Right lobe of liver (tissue), 6 donors: ENCODE measurements at regions not wholly inside any gene's neighbourhood (a gene's known extent, or its start where the extent isn't known, plus 50 kb on each side); places are given as distances from the start of the nearest gene placed in this dataset.

Experiments used
- ATAC-seq, 4 donors: fragments of 200-7000 bp; cut with Tn5 transposase; one replicate each; pipeline ENCODE4 v1.9.1; 2020; ENCODE audit warnings: mild to moderate bottlenecking in 4 of 4, moderate library complexity in 4 of 4
- DNase-seq, 3 donors: peaks; one replicate each; pipeline ENCODE4 v3.0.0-alpha.2; 2020
- H3K27ac ChIP-seq, 3 donors: fragments of 200-600 bp; one replicate each; pipeline ENCODE4 v1.8.0; 2022
- H3K27me3 ChIP-seq, 2 donors: fragments of 200-600 bp; one replicate each; pipeline ENCODE4 v1.8.0; 2022
- H3K36me3 ChIP-seq, 4 donors: fragments of 200-600 bp; sonication (generic) in 1 of 4; one replicate each; pipeline versions ENCODE4 v1.5.1 to v1.8.0; 2017 to 2022; ENCODE audit warnings: control low read depth in 1 of 4
- H3K4me1 ChIP-seq, 4 donors: fragments of 200-600 bp; sonication (generic) in 1 of 4; one replicate each; pipeline versions ENCODE4 v1.5.1 to v1.8.0; 2017 to 2022; ENCODE audit warnings: control low read depth in 1 of 4
- H3K4me3 ChIP-seq, 3 donors: fragments of 200-600 bp; one replicate each; pipeline ENCODE4 v1.8.0; 2022
- H3K9me3 ChIP-seq, 4 donors: fragments of 200-600 bp; sonication (generic) in 1 of 4; one replicate each; pipeline versions ENCODE4 v1.5.1 to v1.8.0; 2017 to 2022; ENCODE audit warnings: control low read depth in 1 of 4
- CTCF ChIP-seq, 4 donors: fragments of 200-600 bp in 3 of 4; fragments of 450-650 bp in 1 of 4; IDR thresholded peaks; one replicate each; pipeline versions ENCODE4 v1.5.1 to v1.8.0; 2016 to 2022; ENCODE audit warnings: antibody characterized with exemption in 4 of 4, mild to moderate bottlenecking in 2 of 4
- POLR2A ChIP-seq: fragments of 450-650 bp; IDR thresholded peaks from one replicate; pipeline ENCODE4 v1.6.1; 2017; ENCODE audit warnings: antibody characterized with exemption, mild to moderate bottlenecking
- WGBS: methylation state at CpG from one replicate; pipeline ENCODE4 v1.1.6; 2018; ENCODE audit warnings: low coverage, low lambda C conversion rate; ENCODE audit not compliant: insufficient coverage; ENCODE audit errors: missing lambda C conversion rate; 5-methylcytosine and 5-hydroxymethylcytosine counted together
- intact Hi-C, 2 donors: fragments of 100-400 bp; cut with DNase I; formaldehyde crosslinking; loops; one replicate each; pipeline versions ENCODE4 v1.11.2 to v1.14.1; 2022
- donor health status: DM: no; HTN: yes; CAD: no.
- donor health status: DM: no; HTN: no; CAD: no.
- donor health status: DM: no; HTN: no; CAD: no.
- donor health status: DM: no; HTN: yes; CAD: no.
- donor health status: DM: no; HTN: yes; CAD: no.

- H3K4me3 ChIP-seq, result no peak overlapping the region
- no peaks in the 10 kb centered on the region for H3K36me3 ChIP-seq
- TF ChIP-seq CTCF (IDR thresholded peaks at IDR 0.05), result no peak
- no peak for TF ChIP-seq POLR2A
- intact Hi-C loops, result no loop called here
- no peaks in the 10 kb centered on the region for H3K4me1 ChIP-seq
- H3K27ac ChIP-seq, result no peak overlapping the region
- ATAC-seq (no peak), DNase-seq (no peak)
- no peaks in the 10 kb centered on the region for H3K27me3 ChIP-seq
- 78% methylated on average over 2 of the region's 2 CpGs for WGBS
- no peaks in the 10 kb centered on the region for H3K9me3 ChIP-seq
These were observed 315.9 kb downstream of the GPD2 start for GRCh38 chr2:156752042-156752441.

GRCh38 chr2:156753766-156754165, 317.6 kb downstream of the GPD2 start:
- H3K4me1 ChIP-seq, result no peaks in the 10 kb centered on the region
- no peak for TF ChIP-seq CTCF (IDR thresholded peaks at IDR 0.05)
- no peak for TF ChIP-seq POLR2A
- no peak overlapping the region for H3K4me3 ChIP-seq
- 83% methylated on average over 1 of the region's 1 CpG for WGBS
- H3K36me3 ChIP-seq, result no peaks in the 10 kb centered on the region
- no peaks in the 10 kb centered on the region for H3K27me3 ChIP-seq
- H3K9me3 ChIP-seq, result no peaks in the 10 kb centered on the region
- DNase-seq (no peak), ATAC-seq (no peak)
- no peak overlapping the region for H3K27ac ChIP-seq
- intact Hi-C loops, result no loop called here

GRCh38 chr2:156756516-156756915, 320.3 kb downstream of the GPD2 start:
- Histone ChIP-seq H3K36me3 (no peaks in the 10 kb centered on the region), H3K4me3 (no peak overlapping the region), H3K9me3 (no peaks in the 10 kb centered on the region), H3K4me1 (no peaks in the 10 kb centered on the region), H3K27ac (no peak overlapping the region), H3K27me3 (no peaks in the 10 kb centered on the region)
- DNase-seq (no peak), ATAC-seq (no peak)
- intact Hi-C loops, result no loop called here
- TF ChIP-seq POLR2A, result no peak
- TF ChIP-seq CTCF (IDR thresholded peaks at IDR 0.05), result no peak

- Histone ChIP-seq H3K9me3 (no peaks in the 10 kb centered on the region), H3K4me3 (no peak overlapping the region), H3K4me1 (no peaks in the 10 kb centered on the region), H3K36me3 (no peaks in the 10 kb centered on the region), H3K27ac (no peak overlapping the region), H3K27me3 (no peaks in the 10 kb centered on the region)
- WGBS, result 82% methylated on average over 2 of the region's 2 CpGs
- no peak for TF ChIP-seq CTCF (IDR thresholded peaks at IDR 0.05)
- TF ChIP-seq POLR2A, result no peak
- ATAC-seq (no peak), DNase-seq (no peak)
- intact Hi-C loops, result no loop called here
These were observed 327.0 kb downstream of the GPD2 start for GRCh38 chr2:156763174-156763573.

GRCh38 chr2:156765043-156765442, 328.9 kb downstream of the GPD2 start:
- no peak for DNase-seq
- H3K36me3 ChIP-seq, result no peaks in the 10 kb centered on the region
- WGBS, result 28% methylated on average over 2 of the region's 2 CpGs
- no peaks in the 10 kb centered on the region for H3K4me1 ChIP-seq
- H3K27me3 ChIP-seq, result no peaks in the 10 kb centered on the region
- TF ChIP-seq CTCF (IDR thresholded peaks at IDR 0.05) (no peak), POLR2A (no peak)
- no peak for ATAC-seq
- H3K9me3 ChIP-seq, result no peaks in the 10 kb centered on the region
- intact Hi-C loops, result no loop called here
- no peak overlapping the region for H3K4me3 ChIP-seq
- H3K27ac ChIP-seq, result no peak overlapping the region
